Large intestine (tissue), 3 donors: ENCODE measurements at regions not wholly inside any gene's neighbourhood (a gene's known extent, or its start where the extent isn't known, plus 50 kb on each side); places are given as distances from the start of the nearest gene placed in this dataset.

Experiments
- DNase-seq, 2 donors: peaks; one replicate each; pipeline versions ENCODE4 v3.0.0 to v3.0.0-alpha.2; 2013
- H3K27ac ChIP-seq: one replicate; pipeline ENCODE4 v1.5.1; 2013; ENCODE audit warnings: low read length
- H3K27me3 ChIP-seq: 2 replicates; pipeline ENCODE4 v1.6.1; 2013; ENCODE audit warnings: low read length; ENCODE audit not compliant: control insufficient read depth, insufficient read depth
- H3K36me3 ChIP-seq: 2 replicates; pipeline ENCODE4 v1.6.1; 2013; ENCODE audit warnings: low read length; ENCODE audit not compliant: control insufficient read depth, insufficient read depth
- H3K4me1 ChIP-seq: one replicate; pipeline ENCODE4 v1.6.1; 2013; ENCODE audit warnings: low read length; ENCODE audit not compliant: control insufficient read depth, insufficient read depth
- H3K4me3 ChIP-seq: one replicate; pipeline ENCODE4 v1.5.1; 2013; ENCODE audit warnings: low read length
- H3K9me3 ChIP-seq: one replicate; pipeline ENCODE4 v1.6.1; 2013; ENCODE audit warnings: mild to moderate bottlenecking, low read depth, low read length, moderate library complexity; ENCODE audit not compliant: control insufficient read depth
- WGBS: methylation state at CpG from one replicate; pipeline ENCODE4 v1.1.5; 2013; ENCODE audit warnings: low lambda C conversion rate; ENCODE audit not compliant: insufficient coverage; 5-methylcytosine and 5-hydroxymethylcytosine counted together

GRCh38 chr10:106436123-106436715 lies 728.3 kb downstream of the SORCS1 start:
- Histone ChIP-seq H3K36me3 (no peaks in the 10 kb centered on the region), H3K27me3 (no peaks in the 10 kb centered on the region), H3K27ac (no peak overlapping the region), H3K4me3 (no peak overlapping the region), H3K4me1 (no peaks in the 10 kb centered on the region), H3K9me3 (no peaks in the 10 kb centered on the region)
- no CpG with 5 or more reads among the region's 3 CpGs for WGBS
- DNase-seq, result no peak

GRCh38 chr10:106435081-106435480 lies 729.4 kb downstream of the SORCS1 start:
- 80% methylated on average over 1 of the region's 1 CpG for WGBS
- no peaks in the 10 kb centered on the region for H3K27me3 ChIP-seq
- H3K9me3 ChIP-seq, result no peaks in the 10 kb centered on the region
- no peak overlapping the region for H3K4me3 ChIP-seq
- no peak overlapping the region for H3K27ac ChIP-seq
- DNase-seq, result no peak
- H3K36me3 ChIP-seq, result no peaks in the 10 kb centered on the region
- H3K4me1 ChIP-seq, result no peaks in the 10 kb centered on the region

GRCh38 chr10:106424981-106425380 lies 739.5 kb downstream of the SORCS1 start:
- Histone ChIP-seq H3K4me1 (no peaks in the 10 kb centered on the region), H3K4me3 (no peak overlapping the region), H3K27ac (no peak overlapping the region), H3K27me3 (no peaks in the 10 kb centered on the region), H3K36me3 (no peaks in the 10 kb centered on the region), H3K9me3 (no peaks in the 10 kb centered on the region)
- DNase-seq, result no peak
- 91% methylated on average over 1 of the region's 1 CpG for WGBS

- Histone ChIP-seq H3K27me3 (no peaks in the 10 kb centered on the region), H3K4me3 (no peak overlapping the region), H3K4me1 (no peaks in the 10 kb centered on the region), H3K36me3 (no peaks in the 10 kb centered on the region), H3K27ac (no peak overlapping the region), H3K9me3 (no peaks in the 10 kb centered on the region)
- DNase-seq, result no peak
- 100% methylated on average over 2 of the region's 2 CpGs for WGBS
Observed at GRCh38 chr10:106424054-106424453, 740.5 kb downstream of the SORCS1 start.

GRCh38 chr10:106410331-106410730 lies 754.2 kb downstream of the SORCS1 start:
- Histone ChIP-seq H3K4me1 (no peaks in the 10 kb centered on the region), H3K27ac (no peak overlapping the region), H3K9me3 (no peaks in the 10 kb centered on the region), H3K36me3 (no peaks in the 10 kb centered on the region), H3K4me3 (no peak overlapping the region), H3K27me3 (no peaks in the 10 kb centered on the region)
- WGBS, result no CpG with 5 or more reads among the region's 1 CpG
- DNase-seq, result no peak

GRCh38 chr10:106405141-106405540 lies 759.4 kb downstream of the SORCS1 start:
- 93% methylated on average over 3 of the region's 4 CpGs for WGBS
- H3K36me3 ChIP-seq, result no peaks in the 10 kb centered on the region
- no peaks in the 10 kb centered on the region for H3K4me1 ChIP-seq
- no peak overlapping the region for H3K4me3 ChIP-seq
- no peak for DNase-seq
- H3K9me3 ChIP-seq, result no peaks in the 10 kb centered on the region
- H3K27ac ChIP-seq, result no peak overlapping the region
- H3K27me3 ChIP-seq, result no peaks in the 10 kb centered on the region

GRCh38 chr10:106402458-106402857 lies 762.0 kb downstream of the SORCS1 start:
- WGBS, result 100% methylated on average over 1 of the region's 2 CpGs

GRCh38 chr10:106401967-106402366 lies 762.5 kb downstream of the SORCS1 start:
- Histone ChIP-seq H3K4me1 (no peaks in the 10 kb centered on the region), H3K9me3 (no peaks in the 10 kb centered on the region), H3K4me3 (no peak overlapping the region), H3K27ac (no peak overlapping the region), H3K36me3 (no peaks in the 10 kb centered on the region), H3K27me3 (no peaks in the 10 kb centered on the region)
- DNase-seq, result no peak

More at GRCh38 chr10:106402458-106402857, 762.0 kb downstream of the SORCS1 start:
- Histone ChIP-seq H3K9me3 (no peaks in the 10 kb centered on the region), H3K27me3 (no peaks in the 10 kb centered on the region), H3K4me3 (no peak overlapping the region), H3K27ac (no peak overlapping the region), H3K36me3 (no peaks in the 10 kb centered on the region), H3K4me1 (no peaks in the 10 kb centered on the region)
- no peak for DNase-seq

- DNase-seq, result no peak
- Histone ChIP-seq H3K9me3 (no peaks in the 10 kb centered on the region), H3K4me1 (no peaks in the 10 kb centered on the region), H3K27ac (no peak overlapping the region), H3K36me3 (no peaks in the 10 kb centered on the region), H3K27me3 (no peaks in the 10 kb centered on the region), H3K4me3 (no peak overlapping the region)
Observed at GRCh38 chr10:106401161-106401560, 763.3 kb downstream of the SORCS1 start.

- H3K4me1 ChIP-seq, result no peaks in the 10 kb centered on the region
- H3K27me3 ChIP-seq, result no peaks in the 10 kb centered on the region
- 40% methylated on average over 1 of the region's 4 CpGs for WGBS
- H3K27ac ChIP-seq, result no peak overlapping the region
- H3K36me3 ChIP-seq, result no peaks in the 10 kb centered on the region
- no peak for DNase-seq
- H3K4me3 ChIP-seq, result no peak overlapping the region
- H3K9me3 ChIP-seq, result no peaks in the 10 kb centered on the region
Observed at GRCh38 chr10:106399112-106399511, 765.4 kb downstream of the SORCS1 start.

- 50% methylated on average over 1 of the region's 2 CpGs for WGBS
- Histone ChIP-seq H3K9me3 (no peaks in the 10 kb centered on the region), H3K36me3 (no peaks in the 10 kb centered on the region), H3K27ac (no peak overlapping the region), H3K27me3 (no peaks in the 10 kb centered on the region), H3K4me1 (no peaks in the 10 kb centered on the region), H3K4me3 (no peak overlapping the region)
- DNase-seq, result no peak
Observed at GRCh38 chr10:106396192-106396591, 768.3 kb downstream of the SORCS1 start.
